HepG2 (cell line): ENCODE measurements at regions not wholly inside any gene's neighbourhood (a gene's known extent, or its start where the extent isn't known, plus 50 kb on each side); places are given as distances from the start of the nearest gene placed in this dataset.

Source experiments
- ATAC-seq: fragments of 200-7000 bp; cut with Tn5 transposase; 3 replicates; pipeline ENCODE4 v1.9.1; 2020; ENCODE audit warnings: mild to moderate bottlenecking, moderate library complexity
- BruUV-seq: library from RNA; stranded (reverse); fragments of 400-500 nt; replicated peaks from 2 replicates; lab custom pipeline; 2021; lab: Mats Ljungman, UMichigan
- CTCF ChIA-PET: fragments of 300-600 bp; formaldehyde crosslinking; extraction: SDS; loops from one replicate; lab custom pipeline; 2021; ENCODE audit warnings: low total read pairs, inconsistent platforms, low intra/inter-chr PET ratio; lab: Yijun Ruan, JAX
- POLR2A ChIA-PET: fragments of 350-600 bp; sonication (Branson Sonifier 250); formaldehyde crosslinking; loops from one replicate; lab custom pipeline; 2020; ENCODE audit warnings: antibody characterized with exemption, inconsistent platforms; lab: Yijun Ruan, JAX
- DNase-seq: peaks from one replicate; pipeline ENCODE4 v3.0.0-alpha.2; 2015; ENCODE audit warnings: low spot score
- FAIRE-seq: peaks from 3 replicates; lab custom pipeline; 2011; peaks lifted over from hg19 to GRCh38; lab: Jason Lieb, UNC
- H2AFZ ChIP-seq: one replicate; pipeline ENCODE4 v1.6.1; 2011; ENCODE audit warnings: low read length, inconsistent platforms
- H3K27ac ChIP-seq: fragments of 300-600 bp; 3 replicates; pipeline ENCODE4 v1.8.0; 2011; ENCODE audit warnings: mixed run types, mild to moderate bottlenecking, mixed read lengths, low read length, inconsistent platforms; ENCODE audit not compliant: insufficient read depth; ENCODE audit errors: extremely low read length
- H3K27me3 ChIP-seq, 2 experiments: fragments of 200-600 bp in 1 of 2; 2 replicates in 1 of 2; 3 replicates in 1 of 2; pipeline versions ENCODE4 v1.6.0 to v1.8.0; 2011; ENCODE audit warnings: low read length in 2 of 2, mild to moderate bottlenecking in 2 of 2, moderate library complexity in 2 of 2, inconsistent platforms in 1 of 2; ENCODE audit not compliant: insufficient read depth in 2 of 2, control insufficient read depth in 1 of 2
- H3K36me3 ChIP-seq, 2 experiments: fragments of 200-600 bp in 1 of 2; replicated peaks in 1 of 2; 2 replicates in 1 of 2; 3 replicates in 1 of 2; pipeline versions ENCODE4 v1.5.1 to v1.8.0; 2011; ENCODE audit warnings: low read length in 2 of 2, inconsistent platforms in 1 of 2; ENCODE audit not compliant: insufficient read depth in 2 of 2, control insufficient read depth in 1 of 2
- H3K4me1 ChIP-seq: 2 replicates; pipeline ENCODE4 v1.5.1; 2012; ENCODE audit warnings: low read length, inconsistent platforms; ENCODE audit not compliant: insufficient read depth
- H3K4me2 ChIP-seq: 2 replicates; pipeline ENCODE4 v1.6.0; 2011; ENCODE audit warnings: low read depth, low read length, inconsistent platforms
- H3K4me3 ChIP-seq, 3 experiments: fragments of 200-600 bp in 1 of 3; sonication (generic), shearing (Covaris generic) in 1 of 3; replicated peaks in 1 of 3; 2 replicates each; pipeline ENCODE4 v1.5.1; 2011 to 2016; ENCODE audit warnings: low read length in 3 of 3, inconsistent platforms in 2 of 3, low read depth in 2 of 3, mild to moderate bottlenecking in 2 of 3, control low read depth in 1 of 3, mixed read lengths in 1 of 3; ENCODE audit not compliant: insufficient read depth in 1 of 3
- H3K79me2 ChIP-seq: one replicate; pipeline ENCODE4 v1.6.1; 2011; ENCODE audit warnings: low read length, inconsistent platforms; ENCODE audit not compliant: insufficient read depth
- H3K9ac ChIP-seq: 2 replicates; pipeline ENCODE4 v1.6.0; 2011; ENCODE audit warnings: mild to moderate bottlenecking, low read depth, low read length, inconsistent platforms; ENCODE audit not compliant: insufficient read depth
- H3K9me3 ChIP-seq: 2 replicates; pipeline ENCODE4 v1.5.1; 2012; ENCODE audit warnings: mild to moderate bottlenecking, low read length
- H4K20me1 ChIP-seq: 2 replicates; pipeline ENCODE4 v1.6.0; 2011; ENCODE audit warnings: inconsistent platforms, mild to moderate bottlenecking, low read length, moderate library complexity; ENCODE audit not compliant: insufficient read depth
- ARNTL ChIP-seq: sonication (generic); formaldehyde crosslinking; IDR thresholded peaks from 2 replicates; pipeline ENCODE4 v1.4.0; 2020; ENCODE audit warnings: mild to moderate bottlenecking, missing genetic modification reagents
- BATF2 ChIP-seq: sonication (generic); formaldehyde crosslinking; IDR thresholded peaks from 2 replicates; pipeline ENCODE4 v1.8.0; 2022; ENCODE audit warnings: mild to moderate bottlenecking, missing genetic modification reagents, moderate library complexity
- DR1 ChIP-seq: sonication (generic); formaldehyde crosslinking; IDR thresholded peaks from 2 replicates; pipeline ENCODE4 v1.8.0; 2021; ENCODE audit warnings: mild to moderate bottlenecking, missing genetic modification reagents, inconsistent platforms
- GTF2F1 ChIP-seq: fragments of 150-350 bp; IDR thresholded peaks from 2 replicates; pipeline ENCODE4 v1.6.1; 2014; ENCODE audit warnings: low read length
- KAT8 ChIP-seq: IDR thresholded peaks from 2 replicates; pipeline ENCODE4 v1.6.1; 2016; ENCODE audit warnings: missing genetic modification reagents, missing compliant biosample characterization
- MED1 ChIP-seq: sonication (generic); formaldehyde crosslinking; IDR thresholded peaks from 2 replicates; pipeline ENCODE4 v1.4.0; 2020; ENCODE audit warnings: missing genetic modification reagents
- NKX3-1 ChIP-seq: sonication (generic); formaldehyde crosslinking; IDR thresholded peaks from 2 replicates; pipeline ENCODE4 v1.5.0; 2020; ENCODE audit warnings: missing genetic modification reagents
- PHF21A ChIP-seq: sonication (generic); formaldehyde crosslinking; IDR thresholded peaks from 2 replicates; pipeline ENCODE4 v1.5.0; 2020; ENCODE audit warnings: mild to moderate bottlenecking, missing genetic modification reagents
- POGZ ChIP-seq: sonication (generic); formaldehyde crosslinking; IDR thresholded peaks from 2 replicates; pipeline ENCODE4 v1.4.0; 2020; ENCODE audit warnings: mild to moderate bottlenecking, missing genetic modification reagents
- SMARCC2 ChIP-seq: fragments of 450-650 bp; IDR thresholded peaks from 2 replicates; pipeline ENCODE4 v1.6.1; 2017; ENCODE audit warnings: antibody characterized with exemption, mild to moderate bottlenecking
- TSC22D2 ChIP-seq: sonication (generic); formaldehyde crosslinking; IDR thresholded peaks from 2 replicates; pipeline ENCODE4 v1.5.1; 2020; ENCODE audit warnings: missing genetic modification reagents, mild to moderate bottlenecking, borderline replicate concordance
- USF2 ChIP-seq, 2 experiments: sonication (generic) in 1 of 2; formaldehyde crosslinking in 1 of 2; IDR thresholded peaks; 2 replicates each; pipeline versions ENCODE4 v1.5.1 to v1.6.1; 2011 to 2020; ENCODE audit warnings: borderline replicate concordance in 1 of 2, low read depth in 1 of 2, low read length in 1 of 2, mild to moderate bottlenecking in 1 of 2, missing genetic modification reagents in 1 of 2, moderate library complexity in 1 of 2
- ZBTB7B ChIP-seq: sonication (generic); formaldehyde crosslinking; IDR thresholded peaks from 2 replicates; pipeline ENCODE4 v1.4.0; 2020; ENCODE audit warnings: missing genetic modification reagents
- ZMAT5 ChIP-seq: sonication (generic); formaldehyde crosslinking; IDR thresholded peaks from 2 replicates; pipeline ENCODE4 v1.5.0; 2020; ENCODE audit warnings: mild to moderate bottlenecking, low read depth, missing genetic modification reagents, borderline replicate concordance
- ZNF383 ChIP-seq: sonication (generic); formaldehyde crosslinking; IDR thresholded peaks from 2 replicates; pipeline ENCODE4 v1.4.0; 2020; ENCODE audit warnings: missing genetic modification reagents, mild to moderate bottlenecking, borderline replicate concordance
- ZNF558 ChIP-seq: sonication (generic); formaldehyde crosslinking; IDR thresholded peaks from 2 replicates; pipeline ENCODE4 v1.9.0; 2022; ENCODE audit warnings: mild to moderate bottlenecking, missing genetic modification reagents, borderline replicate concordance
- ZNF597 ChIP-seq: sonication (generic); formaldehyde crosslinking; IDR thresholded peaks from 2 replicates; pipeline ENCODE4 v1.5.0; 2020; ENCODE audit warnings: missing genetic modification reagents
- ZNF770 ChIP-seq: sonication (generic); formaldehyde crosslinking; IDR thresholded peaks from 2 replicates; pipeline ENCODE4 v1.5.0; 2020; ENCODE audit warnings: mild to moderate bottlenecking, missing genetic modification reagents
- ZSCAN25 ChIP-seq: sonication (generic); formaldehyde crosslinking; IDR thresholded peaks from 2 replicates; pipeline ENCODE4 v1.8.0; 2022; ENCODE audit warnings: mild to moderate bottlenecking, missing genetic modification reagents
- WGBS: methylation state at CpG from one replicate; pipeline ENCODE4 v1.1.6; 2017; ENCODE audit warnings: low lambda C conversion rate; 5-methylcytosine and 5-hydroxymethylcytosine counted together
- in situ Hi-C: cut with HindIII; loops from 2 replicates; pipeline ENCODE4 v1.10.0; 2017; ENCODE audit warnings: low pct_unique_long_range_greater_than_20kb; ENCODE audit not compliant: extremely low pct_ligation_motif_present
- intact Hi-C: fragments of 100-400 bp; cut with micrococcal nuclease; formaldehyde crosslinking; loops from one replicate; pipeline ENCODE4 v1.10.0; 2022; ENCODE audit not compliant: unreplicated experiment

- POLR2A ChIA-PET, result no interaction called here
- 72% methylated on average over 7 of the region's 7 CpGs for WGBS
- Histone ChIP-seq H3K9ac (no peak overlapping the region), H2AFZ (no peak overlapping the region), H3K4me3 (no peak overlapping the region), H3K27me3 (peaks cover 2 to 10% of the 10 kb centered on the region in 2 experiments; a peak in 3 of 5 replicates), H3K36me3 (no peaks in the 10 kb centered on the region), H3K9me3 (no peaks in the 10 kb centered on the region), H3K4me1 (no peaks in the 10 kb centered on the region), H4K20me1 (no peaks in the 10 kb centered on the region), H3K4me2 (no peak overlapping the region), H3K27ac (no peak overlapping the region), H3K79me2 (no peaks in the 10 kb centered on the region)
- no peak for DNase-seq
- no peak for TF ChIP-seq ZNF770 (CRISPR knock-in tag)
- no peak for TF ChIP-seq ZSCAN25 (CRISPR knock-in tag)
- TF ChIP-seq DR1 (CRISPR knock-in tag), result no peak
- TF ChIP-seq NKX3-1, result no peak
- TF ChIP-seq ZNF597 (CRISPR knock-in tag), result no peak
- no peak for TF ChIP-seq KAT8 (CRISPR knock-in tag)
- no peak for TF ChIP-seq SMARCC2
- TF ChIP-seq ZNF383, result no peak
- no peak for TF ChIP-seq ARNTL (CRISPR knock-in tag)
- no peak for TF ChIP-seq PHF21A
- no peak for TF ChIP-seq POGZ (CRISPR knock-in tag)
- no peak for TF ChIP-seq USF2 (IDR thresholded peaks at IDR 0.05; ENCODE audit: low read depth, low read length)
- no peak for TF ChIP-seq USF2 (CRISPR knock-in tag; IDR thresholded peaks at IDR 0.05; ENCODE audit: borderline replicate concordance)
- no peak for TF ChIP-seq GTF2F1
- TF ChIP-seq TSC22D2 (CRISPR knock-in tag), result no peak
- no peak for TF ChIP-seq ZBTB7B
- TF ChIP-seq MED1 (CRISPR knock-in tag), result no peak
- no peak for TF ChIP-seq ZNF558 (CRISPR knock-in tag)
- TF ChIP-seq BATF2 (CRISPR knock-in tag), result no peak
- no peak for TF ChIP-seq ZMAT5
- in situ Hi-C loops, result no loop called here
- FAIRE-seq, result no peak
- no peak for ATAC-seq
- no TSS peak for BruUV-seq
- intact Hi-C loops, result no loop called here
- CTCF ChIA-PET, result no interaction called here
These were observed 59.1 kb upstream of the HRH2 start for GRCh38 chr5:175598774-175599173.
